ENCODE measurements at regions not wholly inside any gene's neighbourhood (a gene's known extent, or its start where the extent isn't known, plus 50 kb on each side); places are given as distances from the start of the nearest gene placed in this dataset.
A peak's percentile ranks its signal among the peaks of the same experiment; 100 is the strongest.

DNA sequence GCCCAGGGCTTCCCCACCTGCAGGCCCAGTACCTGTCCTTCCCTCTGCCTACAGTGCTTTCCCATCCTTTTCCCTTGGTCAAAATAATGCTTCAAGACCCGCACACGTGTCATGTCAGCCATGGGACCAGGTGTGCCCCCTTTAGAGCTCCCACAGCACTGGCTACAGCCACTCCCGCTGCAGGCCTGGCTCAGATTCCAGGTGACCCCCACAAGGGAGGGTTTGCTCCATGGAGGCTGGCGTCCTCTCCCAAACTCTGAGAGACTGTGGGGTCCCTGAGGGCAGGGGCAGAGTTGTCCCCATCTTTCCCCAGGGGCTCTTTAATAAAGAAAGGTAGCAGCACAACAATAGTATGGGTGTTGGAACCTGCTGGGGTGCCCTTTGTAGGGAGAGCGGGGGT lies 66.4 kb upstream of the RUNX3 start:
- H3K9me3 Mint-ChIP-seq, result no peaks in the 10 kb centered on the region
- ATAC-seq (ENCODE audit: low read depth), result no peak
- H3K27ac Mint-ChIP-seq, result peak overlapping the region; percentile 15
- H3K27me3 Mint-ChIP-seq, result no peaks in the 10 kb centered on the region
- H3K4me3 Mint-ChIP-seq, result no peak overlapping the region
- H3K36me3 Mint-ChIP-seq, result no peaks in the 10 kb centered on the region
- H3K4me1 Mint-ChIP-seq, result peaks cover 24% of the 10 kb centered on the region
- no peak for DNase-seq (ENCODE audit: low spot score in 2 of 2)

DNA sequence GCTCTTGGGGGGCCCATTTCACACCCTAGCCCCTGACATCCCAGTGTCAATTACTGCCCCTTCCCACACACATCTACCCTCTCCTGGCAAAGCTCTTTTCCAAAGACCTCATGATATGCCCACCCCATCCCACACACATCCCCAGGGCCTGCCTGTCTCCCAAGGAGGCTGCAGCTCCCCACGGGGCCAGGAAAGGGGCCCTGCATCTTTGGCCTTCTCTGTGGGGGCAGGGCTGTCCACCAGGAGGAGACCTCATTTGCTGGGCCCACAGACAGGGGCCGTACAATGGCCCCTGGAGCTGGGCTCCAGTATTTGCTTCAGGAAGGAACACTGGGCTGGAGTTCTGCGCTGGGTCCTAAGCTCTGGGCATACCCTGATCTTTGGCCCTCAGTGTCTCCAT lies 65.6 kb upstream of the RUNX3 start:
- Mint-ChIP-seq H3K27me3 (no peaks in the 10 kb centered on the region), H3K9me3 (no peaks in the 10 kb centered on the region), H3K4me3 (no peak overlapping the region), H3K27ac (no peak overlapping the region), H3K4me1 (peaks cover 22% of the 10 kb centered on the region), H3K36me3 (no peaks in the 10 kb centered on the region)
- ATAC-seq (ENCODE audit: low read depth), result no peak
- DNase-seq (ENCODE audit: low spot score in 2 of 2), result no peak

DNA sequence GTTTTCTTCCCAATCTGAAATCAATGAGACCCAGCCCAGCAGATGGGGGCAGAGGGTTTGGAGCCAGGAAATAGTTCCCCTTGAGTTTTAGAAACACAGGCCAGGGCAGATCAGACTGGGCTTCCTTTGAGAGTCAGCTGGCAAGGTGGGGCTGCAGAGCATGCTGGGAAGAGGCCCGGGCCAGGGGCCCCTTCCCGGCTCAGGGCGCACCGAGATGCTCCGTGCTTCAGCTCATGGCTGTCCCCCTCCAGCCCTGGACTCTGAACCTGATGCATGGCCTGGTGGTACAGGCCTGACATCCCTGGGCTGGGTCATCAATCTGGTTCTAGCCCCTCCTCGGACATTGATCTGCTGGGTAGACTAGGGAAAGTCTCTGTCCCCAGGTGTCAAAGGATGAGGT lies 65.1 kb upstream of the RUNX3 start:
- Mint-ChIP-seq H3K27ac (no peak overlapping the region), H3K4me1 (peaks cover 22% of the 10 kb centered on the region)

DNA sequence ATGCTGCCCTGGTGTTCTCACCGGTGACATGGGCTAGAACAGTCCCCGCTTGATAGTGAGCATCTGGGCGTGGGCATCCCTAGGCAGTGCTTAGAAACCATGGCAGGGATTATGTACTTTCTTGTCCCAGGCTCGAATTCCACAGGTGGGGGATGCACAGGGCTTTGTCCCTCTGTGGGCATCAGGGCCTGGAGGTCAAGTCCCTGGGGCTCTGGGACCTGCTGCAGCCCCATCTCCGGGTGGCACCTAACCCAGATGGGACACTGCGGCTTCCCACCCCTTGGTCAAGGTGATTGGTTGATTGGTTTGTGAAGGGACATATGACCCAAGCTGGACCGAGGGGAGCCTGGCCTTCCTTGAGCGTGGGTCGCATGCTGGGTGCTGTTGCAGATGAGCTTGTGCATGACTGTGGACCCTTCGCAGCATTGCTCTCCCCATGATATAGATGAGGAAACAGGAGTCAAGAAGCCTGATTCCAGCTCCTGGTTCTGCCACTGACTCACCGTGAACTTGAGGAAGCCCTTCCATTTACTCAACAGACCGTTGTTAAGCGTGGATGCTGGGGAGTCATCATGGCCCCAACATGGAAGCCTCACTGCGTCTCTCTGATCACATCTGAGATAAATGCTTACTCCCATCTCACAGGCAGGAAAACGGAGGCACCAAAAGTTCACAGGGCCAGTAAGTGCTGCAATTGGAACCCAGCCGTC lies 64.0 kb upstream of the RUNX3 start:
- Mint-ChIP-seq H3K27me3 (no peaks in the 10 kb centered on the region), H3K4me1 (peaks cover 26% of the 10 kb centered on the region), H3K27ac (no peak overlapping the region)

More for the DNA sequence above, 65.1 kb upstream of the RUNX3 start:
- Mint-ChIP-seq H3K4me3 (no peak overlapping the region), H3K9me3 (no peaks in the 10 kb centered on the region), H3K36me3 (no peaks in the 10 kb centered on the region), H3K27me3 (no peaks in the 10 kb centered on the region)
- no peak for ATAC-seq (ENCODE audit: low read depth)
- DNase-seq (ENCODE audit: low spot score in 2 of 2), result no peak

DNA sequence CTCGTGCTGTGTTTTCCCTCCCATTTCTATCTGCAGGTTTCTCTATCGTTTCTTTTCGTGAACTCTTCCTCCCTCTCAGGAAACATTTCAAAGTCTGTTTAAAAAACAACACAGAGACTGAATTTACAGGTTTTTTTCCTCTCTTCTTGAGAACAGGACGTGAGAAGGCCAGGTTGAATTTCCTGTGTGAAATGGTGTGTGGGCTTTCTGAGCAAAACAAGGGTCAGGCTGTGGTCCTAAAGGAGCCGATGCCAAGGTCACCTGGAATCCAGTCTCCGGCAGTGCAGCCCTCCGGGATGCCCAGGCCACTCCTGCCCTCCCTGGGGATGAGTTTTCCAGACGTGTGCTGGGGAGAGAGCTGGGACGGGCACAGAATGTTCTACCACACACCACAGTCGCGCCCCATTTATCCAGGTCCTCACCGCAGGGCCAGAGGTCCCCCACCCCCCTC lies 62.7 kb upstream of the RUNX3 start:
- ATAC-seq (ENCODE audit: low read depth) (no peak), DNase-seq (ENCODE audit: low spot score in 2 of 2) (no peak)
- peaks cover 3% of the 10 kb centered on the region for H3K9me3 Mint-ChIP-seq
- H3K27me3 Mint-ChIP-seq, result no peaks in the 10 kb centered on the region
- peaks cover 33% of the 10 kb centered on the region for H3K4me1 Mint-ChIP-seq
- H3K36me3 Mint-ChIP-seq, result peaks cover 3% of the 10 kb centered on the region
- H3K4me3 Mint-ChIP-seq, result no peak overlapping the region
- H3K27ac Mint-ChIP-seq, result no peak overlapping the region

More for the DNA sequence above, 64.0 kb upstream of the RUNX3 start:
- Mint-ChIP-seq H3K9me3 (no peaks in the 10 kb centered on the region), H3K36me3 (no peaks in the 10 kb centered on the region), H3K4me3 (no peak overlapping the region)
- DNase-seq (ENCODE audit: low spot score in 2 of 2) (no peak), ATAC-seq (ENCODE audit: low read depth) (no peak)

DNA sequence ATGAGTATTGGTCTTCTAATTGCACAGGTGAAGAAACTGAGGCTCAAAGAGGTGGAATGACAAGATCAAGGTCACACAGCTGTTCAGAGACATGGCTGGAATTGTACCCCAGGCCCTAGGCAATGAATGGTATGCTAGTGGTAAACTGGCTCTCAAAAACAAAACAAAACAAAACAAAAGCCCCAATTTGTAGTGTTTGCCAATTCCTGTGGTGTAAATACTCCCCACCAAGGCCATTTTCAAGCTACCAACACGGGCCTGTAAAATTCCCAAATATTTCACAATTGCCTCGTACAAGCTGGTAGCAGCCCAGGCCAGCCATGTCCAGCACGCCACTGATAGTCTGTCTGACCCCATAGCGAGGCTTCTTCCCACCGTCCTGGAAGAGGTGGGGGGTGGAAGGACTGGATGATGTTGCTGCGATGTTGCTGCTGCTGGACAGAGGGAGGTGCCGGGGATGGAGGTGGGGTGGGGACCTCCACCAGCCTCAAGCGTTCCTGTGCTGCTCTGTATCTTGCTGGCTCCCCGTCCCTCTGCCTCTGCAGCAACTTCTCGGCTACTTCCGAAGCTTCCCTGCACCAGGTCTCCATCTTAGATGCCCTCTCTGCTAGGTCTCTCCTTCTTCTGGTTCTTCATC lies 62.2 kb upstream of the RUNX3 start:
- ATAC-seq (ENCODE audit: low read depth), result no peak
- Mint-ChIP-seq H3K4me3 (no peak overlapping the region), H3K4me1 (peaks cover 30% of the 10 kb centered on the region), H3K27me3 (no peaks in the 10 kb centered on the region), H3K36me3 (peaks cover 3% of the 10 kb centered on the region), H3K9me3 (peaks cover 3% of the 10 kb centered on the region), H3K27ac (no peak overlapping the region)
- DNase-seq (ENCODE audit: low spot score in 2 of 2), result no peak

DNA sequence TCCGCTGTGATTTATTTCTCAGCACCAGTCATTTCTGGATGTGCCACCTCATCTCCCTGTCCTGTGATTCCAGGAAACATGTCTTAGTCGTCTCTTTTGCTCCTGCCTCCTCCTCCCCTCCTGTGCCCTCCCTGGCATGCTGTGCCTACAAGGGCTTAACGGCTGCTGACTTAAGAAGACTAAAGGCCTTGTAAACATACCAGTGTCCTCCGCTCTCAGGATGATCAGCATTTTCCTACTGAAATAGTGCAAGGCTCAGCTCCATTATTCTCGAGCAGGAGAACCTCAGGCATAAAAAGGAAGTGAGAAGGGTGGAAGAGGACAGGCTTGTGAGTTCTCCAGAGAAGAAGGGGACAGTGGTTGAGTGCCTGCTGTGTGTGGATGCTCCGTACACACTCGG lies 61.6 kb upstream of the RUNX3 start:
- Mint-ChIP-seq H3K27me3 (no peaks in the 10 kb centered on the region), H3K36me3 (peaks cover 3% of the 10 kb centered on the region), H3K4me1 (peaks cover 24% of the 10 kb centered on the region), H3K9me3 (peaks cover 3% of the 10 kb centered on the region), H3K27ac (no peak overlapping the region), H3K4me3 (no peak overlapping the region)
- no peak for ATAC-seq (ENCODE audit: low read depth)
- no peak for DNase-seq (ENCODE audit: low spot score in 2 of 2)

DNA sequence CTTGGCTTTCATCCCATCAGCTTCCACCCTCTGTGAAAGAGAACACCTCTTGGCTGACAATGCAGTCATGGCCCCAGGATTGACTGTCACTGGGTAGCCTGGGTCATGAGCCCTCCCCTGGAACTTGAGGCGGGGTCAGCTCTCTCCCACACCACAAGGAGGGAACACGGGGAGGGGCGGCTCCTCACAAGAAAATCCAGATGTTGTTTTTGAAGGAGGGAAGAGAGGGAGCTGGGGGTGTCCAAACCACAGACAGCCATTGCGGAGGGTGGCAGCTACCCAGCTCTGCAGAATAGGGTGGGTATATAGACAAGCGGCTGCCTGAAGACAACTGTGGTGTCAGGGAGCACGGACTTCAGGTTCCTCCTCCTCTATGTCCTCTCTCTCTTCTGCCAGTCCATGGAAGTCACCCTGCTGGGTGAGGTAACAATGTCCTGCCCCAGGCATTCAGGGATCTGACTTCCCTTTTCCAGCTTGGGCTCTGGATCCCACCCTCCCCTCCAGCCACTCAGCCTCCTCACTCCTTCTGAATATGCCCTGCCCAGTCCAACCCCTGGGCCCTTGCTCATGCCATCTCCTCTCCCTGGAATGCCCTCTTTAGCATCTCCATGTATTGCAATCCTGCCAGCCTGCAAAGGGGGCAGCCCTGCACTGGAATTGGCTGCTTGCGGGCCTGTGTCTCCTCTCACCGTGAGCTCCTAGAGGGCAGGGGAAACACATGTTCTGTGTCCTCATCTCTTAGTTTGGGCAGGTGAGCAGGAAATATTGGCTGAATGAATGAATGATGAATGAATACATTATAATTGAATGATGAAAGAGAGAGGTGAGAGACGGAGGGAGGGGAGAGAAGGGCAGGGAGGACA lies 60.9 kb upstream of the RUNX3 start:
- Mint-ChIP-seq H3K4me1 (peaks cover 21% of the 10 kb centered on the region), H3K4me3 (no peak overlapping the region)

DNA sequence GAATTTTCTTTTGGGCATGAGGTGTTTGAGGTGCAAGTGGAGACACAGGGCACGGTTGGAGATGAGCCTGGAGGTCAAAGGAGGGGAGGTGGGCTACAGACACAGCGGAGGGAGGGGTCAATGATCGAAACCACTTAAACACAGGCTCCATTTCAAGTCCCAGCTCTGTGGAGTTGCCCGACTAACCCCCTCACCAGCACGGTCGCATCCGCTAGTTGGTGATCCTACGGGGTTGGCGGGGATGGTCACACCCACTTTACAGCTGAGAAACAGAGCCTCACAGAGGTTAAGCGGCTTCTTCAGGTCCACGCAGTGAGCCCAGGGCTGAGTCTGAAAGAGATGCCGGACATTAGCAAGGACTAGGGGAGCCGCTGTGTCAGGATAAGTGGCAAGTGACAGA lies 60.1 kb upstream of the RUNX3 start:
- Mint-ChIP-seq H3K4me1 (peaks cover 20% of the 10 kb centered on the region), H3K9me3 (peaks cover 3% of the 10 kb centered on the region), H3K27me3 (no peaks in the 10 kb centered on the region), H3K4me3 (no peak overlapping the region), H3K27ac (no peak overlapping the region), H3K36me3 (peaks cover 3% of the 10 kb centered on the region)
- no peak for DNase-seq (ENCODE audit: low spot score in 2 of 2)
- no peak for ATAC-seq (ENCODE audit: low read depth)

More for the DNA sequence above, 60.9 kb upstream of the RUNX3 start:
- DNase-seq (ENCODE audit: low spot score in 2 of 2) (no peak), ATAC-seq (ENCODE audit: low read depth) (no peak)
- Mint-ChIP-seq H3K9me3 (peaks cover 3% of the 10 kb centered on the region), H3K36me3 (peaks cover 3% of the 10 kb centered on the region), H3K27ac (no peak overlapping the region), H3K27me3 (no peaks in the 10 kb centered on the region)

DNA sequence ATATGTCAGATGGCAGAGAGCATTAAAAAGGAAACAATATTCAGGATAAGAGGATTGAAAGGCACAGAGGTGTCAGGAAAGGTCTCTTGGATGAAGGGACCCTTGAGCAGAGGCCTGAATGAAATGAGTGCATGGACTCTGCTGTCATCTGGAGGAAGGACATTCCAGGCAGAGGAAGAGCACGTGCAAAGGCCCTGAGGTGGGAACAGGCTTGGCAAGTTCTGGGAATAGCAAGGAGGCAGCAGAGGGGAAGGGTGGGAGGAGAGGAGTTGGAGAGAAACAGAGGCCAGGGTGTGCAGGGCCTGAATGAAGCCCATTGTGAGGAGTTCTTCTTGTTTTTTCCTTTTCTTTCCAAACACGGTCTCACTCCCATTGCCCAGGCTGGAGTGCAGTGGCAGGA lies 59.0 kb upstream of the RUNX3 start:
- no peak for ATAC-seq (ENCODE audit: low read depth)
- Mint-ChIP-seq H3K36me3 (peaks cover 3% of the 10 kb centered on the region), H3K27me3 (no peaks in the 10 kb centered on the region), H3K4me3 (no peak overlapping the region), H3K9me3 (peaks cover 3% of the 10 kb centered on the region), H3K4me1 (peaks cover 20% of the 10 kb centered on the region), H3K27ac (peak overlapping the region; percentile 88)
- no peak for DNase-seq (ENCODE audit: low spot score in 2 of 2)

DNA sequence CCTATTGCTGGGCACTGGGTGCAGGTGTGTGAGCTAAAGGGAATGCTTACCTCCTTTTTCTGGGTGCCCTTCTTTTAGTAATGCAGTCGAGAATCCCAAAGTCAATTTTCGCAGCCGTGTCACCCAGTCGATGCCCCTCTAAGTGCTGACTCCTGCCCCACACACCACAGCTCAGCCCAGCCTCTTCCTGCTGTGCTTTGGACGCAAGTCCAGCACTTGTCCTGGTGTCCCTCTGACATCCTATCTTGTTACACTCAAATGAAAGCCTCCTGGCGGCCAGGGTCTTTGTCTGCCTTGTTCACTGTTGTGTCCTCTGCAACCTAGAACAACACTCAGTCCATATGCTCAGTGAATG lies 58.5 kb upstream of the RUNX3 start:
- ATAC-seq (ENCODE audit: low read depth) (no peak), DNase-seq (ENCODE audit: low spot score in 2 of 2) (no peak)
- no peaks in the 10 kb centered on the region for H3K27me3 Mint-ChIP-seq
- H3K9me3 Mint-ChIP-seq, result peaks cover 3% of the 10 kb centered on the region
- peaks cover 20% of the 10 kb centered on the region for H3K4me1 Mint-ChIP-seq
- peak overlapping the region; percentile 88 for H3K27ac Mint-ChIP-seq
- no peak overlapping the region for H3K4me3 Mint-ChIP-seq
- H3K36me3 Mint-ChIP-seq, result peaks cover 3% of the 10 kb centered on the region

DNA sequence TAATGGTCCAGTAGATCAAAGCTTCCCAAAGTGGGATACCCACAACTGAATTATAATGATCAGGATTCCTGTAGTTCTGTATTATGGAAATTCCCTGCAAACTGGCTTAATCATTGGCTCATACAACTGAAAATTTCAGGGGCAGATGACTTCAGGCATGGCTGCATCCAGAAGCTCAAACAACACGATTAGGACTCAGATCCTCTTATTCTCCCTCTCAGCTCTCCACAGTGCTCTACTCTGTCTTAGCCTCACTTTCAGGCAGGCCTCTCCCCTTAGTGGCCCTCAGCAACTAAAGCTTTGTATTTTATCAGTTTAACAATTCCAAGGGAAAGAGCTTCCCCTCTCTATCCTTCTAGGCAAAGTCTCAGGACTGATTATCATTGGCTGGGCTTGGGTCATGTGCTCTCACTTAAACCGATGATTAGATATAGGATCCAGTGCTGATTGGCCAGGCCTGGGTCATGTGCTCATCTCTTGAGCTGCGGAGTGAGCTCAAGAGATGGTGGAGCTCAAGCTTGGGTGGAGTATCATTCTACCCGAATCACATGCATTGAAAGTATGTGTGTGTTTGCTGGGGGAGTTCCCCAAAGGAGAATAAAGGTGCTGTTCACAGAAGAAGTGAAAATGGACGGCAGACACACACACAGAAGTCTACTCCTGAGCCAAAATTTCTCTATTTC lies 57.9 kb upstream of the RUNX3 start:
- DNase-seq (ENCODE audit: low spot score in 2 of 2), result peak in 1 of 2 donors; percentile 45
- Mint-ChIP-seq H3K36me3 (peaks cover 3% of the 10 kb centered on the region), H3K9me3 (peaks cover 3% of the 10 kb centered on the region), H3K4me3 (peak overlapping the region; percentile 8), H3K27ac (peak overlapping the region; percentile 88), H3K4me1 (peaks cover 20% of the 10 kb centered on the region), H3K27me3 (no peaks in the 10 kb centered on the region)
- peak; percentile 96 for ATAC-seq (ENCODE audit: low read depth)

DNA sequence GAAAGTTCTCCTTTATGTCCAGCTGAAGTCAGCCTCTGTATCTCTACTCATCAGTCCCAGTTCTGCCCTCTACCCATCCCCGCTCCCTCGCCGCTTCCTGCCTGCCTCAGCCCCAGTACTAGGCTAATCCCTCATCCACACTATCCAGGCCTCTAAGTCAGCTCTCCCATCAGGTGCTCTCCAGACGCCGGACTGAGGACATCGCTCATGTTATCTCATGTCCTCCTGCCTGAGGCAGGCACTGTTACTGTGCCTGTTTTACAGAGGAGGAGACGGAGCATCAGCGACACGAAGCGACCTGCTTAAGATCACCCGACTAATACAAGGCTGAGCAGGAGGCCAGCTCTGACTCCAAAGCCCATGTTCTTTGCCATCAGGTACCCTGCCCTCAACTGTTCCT lies 57.3 kb upstream of the RUNX3 start:
- ATAC-seq (ENCODE audit: low read depth), result no peak

More for the DNA sequence above, 57.3 kb upstream of the RUNX3 start:
- no peak for DNase-seq (ENCODE audit: low spot score in 2 of 2)
- Mint-ChIP-seq H3K27ac (peak overlapping the region; percentile 88), H3K4me3 (no peak overlapping the region), H3K36me3 (peaks cover 3% of the 10 kb centered on the region), H3K4me1 (peaks cover 15% of the 10 kb centered on the region), H3K27me3 (no peaks in the 10 kb centered on the region), H3K9me3 (peaks cover 3% of the 10 kb centered on the region)

Measured in memory B cell (primary cell).